GM13977 (cell line): ENCODE measurements at regions not wholly inside any gene's neighbourhood (a gene's known extent, or its start where the extent isn't known, plus 50 kb on each side); places are given as distances from the start of the nearest gene placed in this dataset.

Experiments used
- DNase-seq: peaks from one replicate; pipeline ENCODE4 v3.0.0; 2012; ENCODE audit warnings: low spot score
- in situ Hi-C: fragments of 300-500 bp; cut with MboI; formaldehyde crosslinking; loops from one replicate; pipeline ENCODE4 v1.12.0; 2022; ENCODE audit warnings: low sequenced_read_pairs, low pct_unique_long_range_greater_than_20kb, mixed read lengths, inconsistent platforms; ENCODE audit not compliant: unreplicated experiment
- TF ChIP-seq, protein P1 (sequence below): IDR thresholded peaks from 2 replicates; pipeline ENCODE4 v1.5.1; 2012; ENCODE audit warnings: mild to moderate bottlenecking, control low read depth; ENCODE audit not compliant: insufficient read depth; ENCODE audit errors: extremely low read depth, missing control alignments

DNA sequence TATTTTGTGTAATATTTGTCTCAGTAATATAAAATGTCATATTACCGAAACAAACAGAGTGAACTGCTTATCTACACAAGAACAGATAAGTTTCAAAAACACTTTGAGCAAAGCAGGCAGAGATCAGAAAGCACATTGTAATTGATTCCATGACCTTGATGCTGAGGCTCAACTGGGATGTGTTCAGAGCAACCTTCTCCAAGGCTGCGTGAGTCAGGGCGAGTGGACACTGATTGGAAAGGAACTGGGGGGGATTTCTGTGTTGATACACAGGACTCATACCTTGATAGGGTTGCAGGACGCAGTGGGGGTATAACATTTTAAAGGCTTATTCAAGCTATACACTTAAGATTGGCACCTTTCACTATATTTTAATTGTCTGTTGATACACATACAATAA is 1136.3 kb downstream of the UQCRFS1 start:
- in situ Hi-C loops = no loop called here

DNA sequence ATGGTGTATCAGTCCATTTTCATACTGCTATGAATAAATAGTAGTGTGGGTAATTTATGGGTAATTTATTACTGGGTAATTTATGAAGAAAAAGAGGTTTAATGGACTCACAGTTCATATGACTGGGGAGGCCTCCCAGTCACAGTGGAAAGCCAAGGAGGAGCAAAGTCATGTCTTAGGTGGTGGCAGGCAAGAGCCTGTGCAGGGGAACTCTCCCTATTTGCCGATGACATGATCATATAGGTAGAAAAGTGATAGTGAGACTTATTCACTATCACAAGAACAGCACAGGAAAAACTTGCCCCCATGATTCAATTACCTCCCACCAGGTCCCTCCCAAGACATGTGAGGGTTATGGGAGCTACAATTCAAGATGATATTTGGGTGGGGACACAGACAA is 1137.7 kb downstream of the UQCRFS1 start:
- TF ChIP-seq, protein P1, sequence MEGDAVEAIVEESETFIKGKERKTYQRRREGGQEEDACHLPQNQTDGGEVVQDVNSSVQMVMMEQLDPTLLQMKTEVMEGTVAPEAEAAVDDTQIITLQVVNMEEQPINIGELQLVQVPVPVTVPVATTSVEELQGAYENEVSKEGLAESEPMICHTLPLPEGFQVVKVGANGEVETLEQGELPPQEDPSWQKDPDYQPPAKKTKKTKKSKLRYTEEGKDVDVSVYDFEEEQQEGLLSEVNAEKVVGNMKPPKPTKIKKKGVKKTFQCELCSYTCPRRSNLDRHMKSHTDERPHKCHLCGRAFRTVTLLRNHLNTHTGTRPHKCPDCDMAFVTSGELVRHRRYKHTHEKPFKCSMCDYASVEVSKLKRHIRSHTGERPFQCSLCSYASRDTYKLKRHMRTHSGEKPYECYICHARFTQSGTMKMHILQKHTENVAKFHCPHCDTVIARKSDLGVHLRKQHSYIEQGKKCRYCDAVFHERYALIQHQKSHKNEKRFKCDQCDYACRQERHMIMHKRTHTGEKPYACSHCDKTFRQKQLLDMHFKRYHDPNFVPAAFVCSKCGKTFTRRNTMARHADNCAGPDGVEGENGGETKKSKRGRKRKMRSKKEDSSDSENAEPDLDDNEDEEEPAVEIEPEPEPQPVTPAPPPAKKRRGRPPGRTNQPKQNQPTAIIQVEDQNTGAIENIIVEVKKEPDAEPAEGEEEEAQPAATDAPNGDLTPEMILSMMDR = no peak
- in situ Hi-C loops = no loop called here
- no peak for DNase-seq

More for the DNA sequence above, 1136.3 kb downstream of the UQCRFS1 start:
- no peak for DNase-seq
- TF ChIP-seq, protein P1 = no peak

DNA sequence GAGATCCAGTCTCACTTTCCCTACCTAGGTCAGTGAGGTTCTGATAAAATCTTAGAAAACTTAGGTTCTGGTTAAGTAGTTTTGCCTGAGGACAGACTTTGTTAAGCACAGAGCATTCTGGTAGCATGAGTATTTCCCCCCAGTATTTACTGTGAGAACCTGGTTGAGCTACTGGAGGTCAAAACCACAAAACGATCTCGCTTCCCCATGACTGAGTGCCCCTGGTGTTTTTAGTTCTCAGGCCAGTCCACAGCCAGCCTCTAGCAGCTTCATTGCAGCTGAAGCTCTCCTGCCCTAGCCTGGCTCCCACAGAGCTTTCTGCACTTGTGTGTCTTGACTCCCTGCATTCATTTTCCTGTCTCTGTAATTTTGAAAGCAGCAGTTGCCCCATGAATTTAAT is 1138.2 kb downstream of the UQCRFS1 start:
- TF ChIP-seq, protein P1 = no peak
- peak; percentile 12 for DNase-seq
- in situ Hi-C loops = no loop called here

DNA sequence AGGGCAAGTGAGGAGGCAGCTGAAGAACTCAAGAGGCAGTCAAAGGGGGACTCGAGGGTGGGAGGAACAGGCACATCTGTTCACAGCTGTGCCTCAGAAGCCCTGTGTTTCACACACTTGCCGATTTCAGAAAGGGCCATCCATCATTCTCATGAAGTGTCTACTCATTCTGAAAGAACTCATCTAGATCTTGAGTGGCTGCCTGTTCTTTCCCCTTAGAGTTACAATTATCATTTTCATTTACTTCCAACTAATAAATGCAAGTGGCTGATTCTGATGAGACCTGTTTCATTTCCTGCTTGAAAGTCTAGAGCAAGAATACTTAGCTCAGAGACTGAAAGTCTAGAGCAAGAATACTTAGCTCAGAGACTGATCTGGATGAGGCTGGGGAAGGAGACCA is 1145.1 kb downstream of the UQCRFS1 start:
- no peak for DNase-seq
- in situ Hi-C loops = no loop called here
- TF ChIP-seq, protein P1 = no peak

DNA sequence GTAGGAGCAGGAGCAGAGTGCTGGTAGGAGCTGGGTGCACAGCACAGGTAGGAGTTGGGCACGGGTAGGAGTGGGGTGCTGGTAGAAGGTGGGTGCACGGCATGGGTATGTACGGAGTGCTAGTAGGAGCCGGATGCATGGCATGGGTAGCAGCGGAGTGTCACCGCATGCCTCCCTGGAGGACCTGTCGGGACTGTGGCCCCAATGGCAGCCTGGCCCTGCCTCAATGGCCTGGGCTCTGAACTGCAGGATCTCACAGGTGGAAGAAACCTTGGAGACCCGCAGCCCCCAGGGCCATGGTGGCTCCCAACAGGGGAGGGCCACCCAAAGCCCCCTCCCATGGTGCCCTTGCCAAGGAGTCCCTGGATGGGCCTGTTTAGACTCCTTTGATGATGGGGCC is 1146.0 kb downstream of the UQCRFS1 start:
- DNase-seq = no peak
- in situ Hi-C loops = no loop called here
- TF ChIP-seq, protein P1 = no peak

DNA sequence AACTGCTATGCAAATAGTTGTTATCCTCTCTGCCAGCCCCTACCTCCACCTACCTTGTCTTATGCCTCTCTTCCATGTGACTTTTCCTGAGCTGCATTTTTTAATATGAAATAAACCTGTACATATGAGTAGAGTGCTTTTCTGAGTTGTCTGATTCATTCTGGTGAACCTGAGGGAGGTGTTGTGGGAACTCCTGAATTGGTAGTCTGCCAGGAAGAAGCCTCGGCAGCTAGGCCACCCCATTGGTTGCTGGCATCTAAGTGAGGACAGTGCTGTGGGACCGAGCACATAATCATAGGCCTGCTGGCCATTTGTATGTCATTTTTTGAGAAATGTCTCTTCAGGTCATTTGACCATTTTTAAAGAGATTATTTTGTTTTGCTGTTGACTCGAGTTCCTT is 1146.8 kb downstream of the UQCRFS1 start:
- TF ChIP-seq, protein P1 = no peak
- DNase-seq = no peak
- in situ Hi-C loops = no loop called here

DNA sequence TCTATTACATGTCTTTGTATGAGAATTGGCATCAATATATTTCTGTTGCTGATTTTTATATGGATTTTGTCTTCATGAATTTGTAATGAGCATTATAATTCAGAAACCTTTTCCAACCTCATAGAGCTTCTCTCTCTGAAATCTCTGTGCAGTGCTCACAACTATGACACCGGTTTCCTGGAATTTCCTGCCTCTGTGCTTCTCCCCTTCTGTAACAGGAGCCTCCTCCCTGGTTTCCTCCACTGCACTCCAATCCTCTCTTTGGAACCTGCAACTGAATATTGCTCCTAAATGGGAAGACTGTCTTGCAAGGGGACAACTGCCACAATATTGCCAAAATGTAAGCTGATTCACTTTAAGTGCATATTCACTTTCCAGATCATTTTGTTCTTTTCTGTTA is 1147.9 kb downstream of the UQCRFS1 start:
- no peak for DNase-seq
- in situ Hi-C loops = no loop called here

More for the DNA sequence above, 1147.9 kb downstream of the UQCRFS1 start:
- TF ChIP-seq, protein P1 = no peak
